ENCODE measurements at regions not wholly inside any gene's neighbourhood (a gene's known extent, or its start where the extent isn't known, plus 50 kb on each side); places are given as distances from the start of the nearest gene placed in this dataset.

DNA sequence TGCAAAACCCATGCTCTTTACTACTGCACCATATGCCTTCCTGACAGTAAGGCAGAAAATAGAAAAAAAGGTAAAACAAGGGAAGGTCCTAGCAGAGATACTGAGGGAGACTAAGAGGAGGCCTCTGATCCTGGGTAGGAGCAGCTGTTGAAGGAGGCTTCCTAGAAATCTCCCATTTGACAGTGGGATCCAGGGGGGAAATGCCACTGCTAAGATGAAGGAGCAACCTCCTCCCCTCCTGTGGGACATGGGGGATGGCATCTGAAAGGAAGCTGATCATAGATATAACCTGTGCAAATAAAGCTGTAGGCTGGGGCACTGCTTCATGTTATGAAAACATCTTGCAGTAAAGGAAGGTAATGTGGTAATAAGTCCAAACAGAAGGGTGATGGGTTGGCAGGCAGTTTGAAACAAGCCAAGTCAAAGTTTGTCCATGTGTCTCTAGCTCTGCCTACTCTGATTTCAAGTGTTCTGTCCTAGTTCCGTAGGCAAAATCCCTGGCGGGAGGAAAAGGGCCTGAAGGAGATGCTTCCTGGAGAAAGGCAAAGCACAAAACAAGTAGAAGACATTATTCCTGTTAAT lies 86.7 kb upstream of the EED start:
- Histone ChIP-seq H3K4me1 (peaks cover 33% of the 10 kb centered on the region), H3K36me3 (no peaks in the 10 kb centered on the region), H3K27ac (no peak overlapping the region), H3K9me3 (no peaks in the 10 kb centered on the region), H3K27me3 (no peaks in the 10 kb centered on the region), H3K4me3 (no peak overlapping the region)
- no peak for DNase-seq (ENCODE audit: extremely low spot score in 2 of 2)
- intact Hi-C loops (cut with DNase I), result no loop called here
- TF ChIP-seq, protein P1, sequence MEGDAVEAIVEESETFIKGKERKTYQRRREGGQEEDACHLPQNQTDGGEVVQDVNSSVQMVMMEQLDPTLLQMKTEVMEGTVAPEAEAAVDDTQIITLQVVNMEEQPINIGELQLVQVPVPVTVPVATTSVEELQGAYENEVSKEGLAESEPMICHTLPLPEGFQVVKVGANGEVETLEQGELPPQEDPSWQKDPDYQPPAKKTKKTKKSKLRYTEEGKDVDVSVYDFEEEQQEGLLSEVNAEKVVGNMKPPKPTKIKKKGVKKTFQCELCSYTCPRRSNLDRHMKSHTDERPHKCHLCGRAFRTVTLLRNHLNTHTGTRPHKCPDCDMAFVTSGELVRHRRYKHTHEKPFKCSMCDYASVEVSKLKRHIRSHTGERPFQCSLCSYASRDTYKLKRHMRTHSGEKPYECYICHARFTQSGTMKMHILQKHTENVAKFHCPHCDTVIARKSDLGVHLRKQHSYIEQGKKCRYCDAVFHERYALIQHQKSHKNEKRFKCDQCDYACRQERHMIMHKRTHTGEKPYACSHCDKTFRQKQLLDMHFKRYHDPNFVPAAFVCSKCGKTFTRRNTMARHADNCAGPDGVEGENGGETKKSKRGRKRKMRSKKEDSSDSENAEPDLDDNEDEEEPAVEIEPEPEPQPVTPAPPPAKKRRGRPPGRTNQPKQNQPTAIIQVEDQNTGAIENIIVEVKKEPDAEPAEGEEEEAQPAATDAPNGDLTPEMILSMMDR (IDR thresholded peaks at IDR 0.05), result no peak
- no peak for TF ChIP-seq POLR2AphosphoS5 (IDR thresholded peaks at IDR 0.05; ENCODE audit: insufficient read depth in 1 of 2, low read depth in 1 of 2)
- no peak for TF ChIP-seq POLR2A (IDR thresholded peaks at IDR 0.05)

DNA sequence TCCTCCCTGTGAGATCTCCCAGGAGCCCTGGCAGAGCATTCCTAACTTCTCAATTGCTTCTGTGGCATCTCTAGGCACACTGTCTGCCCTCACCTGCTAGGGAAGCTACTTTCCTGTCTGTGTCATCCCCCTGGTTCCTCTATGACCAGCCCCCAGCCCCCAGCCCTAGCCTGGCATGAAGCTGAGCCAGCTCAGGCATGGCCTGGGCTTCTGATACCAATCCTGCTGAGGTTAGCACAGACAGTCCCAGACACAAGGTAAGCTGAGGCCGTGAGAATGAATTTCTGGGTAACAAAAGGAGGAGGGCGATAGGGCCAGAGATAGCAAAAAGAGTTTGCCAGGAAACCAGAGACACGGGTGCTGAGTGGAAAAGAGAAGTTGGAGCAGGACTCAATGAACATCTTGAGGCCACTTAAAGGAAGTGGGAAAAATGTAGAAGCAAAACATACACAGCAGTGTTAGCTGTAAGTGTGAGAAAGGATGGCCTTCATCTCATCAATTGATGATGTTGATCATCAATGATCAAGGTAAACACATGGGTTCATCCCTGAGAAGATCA lies 87.6 kb upstream of the PICALM start:
- H3K27ac ChIP-seq, result no peak overlapping the region
- no peak for DNase-seq (ENCODE audit: extremely low spot score in 2 of 2)
- intact Hi-C loops (cut with DNase I), result no loop called here

DNA sequence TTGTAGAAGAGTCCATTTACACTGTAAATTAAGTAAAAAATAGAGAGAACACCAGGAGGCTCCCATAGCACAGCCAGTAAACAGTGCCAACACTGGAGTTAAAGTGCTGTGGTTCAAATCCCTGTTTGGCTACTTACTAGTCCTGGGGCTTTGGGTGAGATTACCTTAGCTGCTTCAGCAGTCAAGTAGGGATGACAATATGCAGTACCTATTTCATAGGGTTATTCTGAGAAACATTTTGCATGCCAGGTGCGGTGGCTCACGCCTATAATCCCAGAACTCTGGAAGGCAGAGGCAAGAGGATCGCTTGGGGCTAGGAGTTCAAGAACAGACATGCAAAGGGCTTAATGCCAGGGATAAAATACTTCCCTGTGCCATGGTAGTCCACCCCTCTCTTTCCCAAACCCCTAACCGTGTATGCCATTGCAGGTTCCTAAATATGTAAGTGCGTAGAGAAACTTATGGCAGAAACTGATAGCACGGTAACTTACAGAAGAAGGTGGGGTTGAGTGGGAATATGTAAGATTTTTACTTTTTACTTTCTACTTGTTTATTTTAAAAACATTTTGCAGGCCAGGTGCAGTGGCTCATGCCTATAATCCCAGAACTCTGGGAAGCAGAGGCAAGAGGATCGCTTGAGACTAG lies 86.4 kb upstream of the PICALM start:
- Histone ChIP-seq H3K27ac (no peak overlapping the region), H3K36me3 (no peaks in the 10 kb centered on the region), H3K4me3 (no peak overlapping the region), H3K27me3 (no peaks in the 10 kb centered on the region), H3K4me1 (peaks cover 34% of the 10 kb centered on the region), H3K9me3 (no peaks in the 10 kb centered on the region)
- intact Hi-C loops (cut with DNase I), result no loop called here
- TF ChIP-seq, protein P1 (IDR thresholded peaks at IDR 0.05), result no peak
- TF ChIP-seq POLR2AphosphoS5 (IDR thresholded peaks at IDR 0.05; ENCODE audit: insufficient read depth in 1 of 2, low read depth in 1 of 2), result no peak
- TF ChIP-seq POLR2A (IDR thresholded peaks at IDR 0.05), result no peak
- no peak for DNase-seq (ENCODE audit: extremely low spot score in 2 of 2)

More for the DNA sequence above, 87.6 kb upstream of the PICALM start:
- no peak overlapping the region for H3K4me3 ChIP-seq
- no peaks in the 10 kb centered on the region for H3K36me3 ChIP-seq
- H3K9me3 ChIP-seq, result no peaks in the 10 kb centered on the region
- TF ChIP-seq, protein P1 (IDR thresholded peaks at IDR 0.05), result no peak
- TF ChIP-seq POLR2AphosphoS5 (IDR thresholded peaks at IDR 0.05; ENCODE audit: insufficient read depth in 1 of 2, low read depth in 1 of 2), result no peak
- no peak for TF ChIP-seq POLR2A (IDR thresholded peaks at IDR 0.05)
- H3K4me1 ChIP-seq, result peaks cover 35% of the 10 kb centered on the region
- no peaks in the 10 kb centered on the region for H3K27me3 ChIP-seq

DNA sequence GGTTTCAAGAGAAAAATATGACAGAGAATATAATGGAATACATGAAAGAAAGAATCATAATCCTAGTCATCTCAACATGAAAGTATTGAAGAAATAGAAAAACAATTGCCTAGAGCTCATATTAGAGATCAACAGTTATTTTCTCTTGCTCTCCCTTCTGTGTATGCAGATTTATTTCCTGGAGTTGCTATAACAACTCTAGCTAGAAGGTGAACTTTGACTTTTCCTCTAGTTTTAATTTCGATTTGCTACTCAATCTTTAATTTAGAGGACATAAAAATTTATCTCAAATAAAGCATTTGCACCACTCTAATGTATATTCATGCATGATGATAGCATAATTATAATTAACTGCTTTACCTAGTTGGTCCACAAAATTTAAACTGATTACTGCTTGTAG lies 84.6 kb upstream of the PICALM start:
- intact Hi-C loops (cut with DNase I), result no loop called here
- H3K4me3 ChIP-seq, result no peak overlapping the region
- no peaks in the 10 kb centered on the region for H3K27me3 ChIP-seq
- TF ChIP-seq POLR2AphosphoS5 (IDR thresholded peaks at IDR 0.05; ENCODE audit: insufficient read depth in 1 of 2, low read depth in 1 of 2) (no peak), POLR2A (IDR thresholded peaks at IDR 0.05) (no peak)
- TF ChIP-seq, protein P1 (IDR thresholded peaks at IDR 0.05), result no peak
- peaks cover 31% of the 10 kb centered on the region for H3K4me1 ChIP-seq
- H3K9me3 ChIP-seq, result no peaks in the 10 kb centered on the region
- DNase-seq (ENCODE audit: extremely low spot score in 2 of 2), result no peak
- H3K36me3 ChIP-seq, result no peaks in the 10 kb centered on the region
- no peak overlapping the region for H3K27ac ChIP-seq

DNA sequence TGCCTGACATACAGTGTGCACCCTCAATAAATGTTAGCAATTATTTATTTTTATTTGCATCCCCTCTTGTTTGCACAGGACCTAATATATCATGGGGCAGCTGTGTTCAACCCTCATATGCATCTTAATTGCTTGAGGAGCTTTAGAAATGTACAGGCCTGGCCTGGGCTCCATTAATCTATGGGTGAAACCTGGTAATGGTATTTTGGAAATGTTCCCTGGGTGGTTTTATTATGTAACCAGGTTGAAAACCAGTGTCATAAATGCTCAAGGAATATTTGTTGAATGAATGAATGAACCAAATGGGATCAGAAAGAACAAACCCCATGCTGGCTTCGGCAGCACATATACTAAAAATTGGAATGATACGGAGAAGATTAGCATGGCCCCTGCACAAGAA lies 84.0 kb upstream of the PICALM start:
- H3K4me3 ChIP-seq, result no peak overlapping the region
- peak overlapping the region; percentile 63 for H3K27ac ChIP-seq
- H3K36me3 ChIP-seq, result no peaks in the 10 kb centered on the region
- H3K27me3 ChIP-seq, result no peaks in the 10 kb centered on the region
- TF ChIP-seq POLR2AphosphoS5 (IDR thresholded peaks at IDR 0.05; ENCODE audit: insufficient read depth in 1 of 2, low read depth in 1 of 2) (no peak), POLR2A (IDR thresholded peaks at IDR 0.05) (no peak)
- TF ChIP-seq, protein P1 (IDR thresholded peaks at IDR 0.05), result no peak
- intact Hi-C loops (cut with DNase I), result no loop called here
- H3K4me1 ChIP-seq, result peaks cover 31% of the 10 kb centered on the region
- DNase-seq (ENCODE audit: extremely low spot score in 2 of 2), result no peak
- H3K9me3 ChIP-seq, result no peaks in the 10 kb centered on the region
